Endothelial cell of umbilical vein (primary cell): ENCODE measurements at regions not wholly inside any gene's neighbourhood (a gene's known extent, or its start where the extent isn't known, plus 50 kb on each side); places are given as distances from the start of the nearest gene placed in this dataset.

Source experiments
- CTCF ChIP-seq, 2 donors: IDR thresholded peaks; 1 replicate in 1 of 2; 2 replicates in 1 of 2; pipeline ENCODE4 v1.5.1; 2011; ENCODE audit warnings: low read length in 2 of 2, mild to moderate bottlenecking in 2 of 2, moderate library complexity in 2 of 2, control low read depth in 1 of 2, inconsistent platforms in 1 of 2, low read depth in 1 of 2; ENCODE audit not compliant: insufficient read depth in 1 of 2; ENCODE audit errors: extremely low read depth in 1 of 2
- EZH2 ChIP-seq: IDR thresholded peaks from 2 replicates; pipeline ENCODE4 v1.6.1; 2012; ENCODE audit warnings: borderline replicate concordance, low read depth, mild to moderate bottlenecking, moderate library complexity, low read length, inconsistent platforms; ENCODE audit not compliant: severe bottlenecking
- FOS ChIP-seq: IDR thresholded peaks from 2 replicates; pipeline ENCODE4 v1.6.1; 2011; ENCODE audit warnings: mild to moderate bottlenecking, low read length, moderate library complexity, borderline replicate concordance; ENCODE audit not compliant: insufficient read depth
- GATA2 ChIP-seq: IDR thresholded peaks from 2 replicates; pipeline ENCODE4 v1.7.0; 2011; ENCODE audit warnings: low read depth, mild to moderate bottlenecking, moderate library complexity, mixed read lengths, low read length; ENCODE audit not compliant: insufficient read length, insufficient read depth
- JUN ChIP-seq: IDR thresholded peaks from 2 replicates; pipeline ENCODE4 v1.6.1; 2011; ENCODE audit warnings: borderline replicate concordance, low read depth; ENCODE audit not compliant: insufficient read length, insufficient read depth
- MAX ChIP-seq: IDR thresholded peaks from 2 replicates; pipeline ENCODE4 v1.6.1; 2011; ENCODE audit not compliant: insufficient read depth, insufficient read length
- MYC ChIP-seq: IDR thresholded peaks from one replicate; pipeline ENCODE4 v1.6.1; 2011; ENCODE audit warnings: mild to moderate bottlenecking, low read depth, low read length
- POLR2A ChIP-seq: IDR thresholded peaks from 2 replicates; pipeline ENCODE4 v1.6.1; 2012; ENCODE audit warnings: low read depth, mild to moderate bottlenecking, control low read depth, low read length
- POLR2AphosphoS5 ChIP-seq: IDR thresholded peaks from 2 replicates; pipeline ENCODE4 v1.6.1; 2012; ENCODE audit warnings: low read depth, mild to moderate bottlenecking, control low read depth, low read length, moderate library complexity; ENCODE audit not compliant: insufficient read depth

DNA sequence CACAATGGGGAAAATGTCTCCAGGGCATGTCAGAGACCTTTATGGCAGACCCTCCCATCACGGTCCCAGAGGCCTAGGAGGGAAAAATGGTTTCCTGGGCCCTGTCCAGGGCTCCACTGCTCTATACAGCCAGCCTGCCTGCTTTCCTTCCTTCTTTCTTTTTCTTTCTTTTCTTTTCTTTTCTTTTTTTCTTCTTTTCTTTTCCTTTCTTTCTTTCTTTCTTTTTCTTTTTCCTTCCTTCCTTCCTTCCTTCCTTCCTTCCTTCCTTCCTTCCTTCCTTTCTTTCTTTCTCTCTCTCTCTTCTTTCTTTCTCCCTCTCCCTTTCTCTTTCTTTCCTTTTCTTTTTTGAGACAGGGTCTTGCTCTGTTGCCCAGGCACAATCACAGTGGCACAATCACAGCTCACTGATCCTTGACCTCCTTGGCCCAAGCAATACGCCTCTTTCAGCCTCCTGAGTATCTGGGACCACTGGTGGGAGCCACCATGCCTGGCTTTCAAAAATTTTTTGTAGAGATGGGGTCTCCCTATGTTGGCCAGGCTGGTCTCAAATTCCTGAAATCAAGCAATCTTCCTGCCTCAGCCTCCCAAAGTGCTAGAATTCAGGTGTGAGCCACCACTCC lies 106.9 kb downstream of the BACH1 start:
- no peak for TF ChIP-seq CTCF (IDR thresholded peaks at IDR 0.05; ENCODE audit: extremely low read depth in 1 of 2, insufficient read depth in 1 of 2, low read depth in 1 of 2, low read length in 2 of 2)
- TF ChIP-seq MAX = no peak
- no peak for TF ChIP-seq POLR2A
- TF ChIP-seq POLR2AphosphoS5 = no peak
- no peak for TF ChIP-seq JUN
- TF ChIP-seq EZH2 = no peak
- TF ChIP-seq FOS = no peak
- TF ChIP-seq MYC = no peak
- TF ChIP-seq GATA2 = no peak
